ENCODE measurements at regions not wholly inside any gene's neighbourhood (a gene's known extent, or its start where the extent isn't known, plus 50 kb on each side); places are given as distances from the start of the nearest gene placed in this dataset.

- TF ChIP-seq CTCF (IDR thresholded peaks at IDR 0.05; ENCODE audit: insufficient read depth, low read depth, low read length), result no peak
- H3K4me3 ChIP-seq (ENCODE audit: low read depth, low read length), result no peak overlapping the region
- no peak for DNase-seq (ENCODE audit: low read depth)
Measured at GRCh38 chr1:55854911-55855310, 639.7 kb upstream of the USP24 start.

GRCh38 chr1:55848906-55849305 is 633.7 kb upstream of the USP24 start:
- H3K4me3 ChIP-seq (ENCODE audit: low read depth, low read length), result no peak overlapping the region
- peak; percentile 56 for DNase-seq (ENCODE audit: low read depth)
- peak; percentile 60 for TF ChIP-seq CTCF (IDR thresholded peaks at IDR 0.05; ENCODE audit: insufficient read depth, low read depth, low read length)

GRCh38 chr1:55846051-55846450 is 630.9 kb upstream of the USP24 start:
- no peak overlapping the region for H3K4me3 ChIP-seq (ENCODE audit: low read depth, low read length)
- DNase-seq (ENCODE audit: low read depth), result no peak
- no peak for TF ChIP-seq CTCF (IDR thresholded peaks at IDR 0.05; ENCODE audit: insufficient read depth, low read depth, low read length)

GRCh38 chr1:55844322-55844721 is 629.2 kb upstream of the USP24 start:
- H3K4me3 ChIP-seq (ENCODE audit: low read depth, low read length), result no peak overlapping the region
- no peak for DNase-seq (ENCODE audit: low read depth)
- TF ChIP-seq CTCF (IDR thresholded peaks at IDR 0.05; ENCODE audit: insufficient read depth, low read depth, low read length), result no peak

GRCh38 chr1:55839626-55840025 is 624.5 kb upstream of the USP24 start:
- no peak for TF ChIP-seq CTCF (IDR thresholded peaks at IDR 0.05; ENCODE audit: insufficient read depth, low read depth, low read length)
- H3K4me3 ChIP-seq (ENCODE audit: low read depth, low read length), result no peak overlapping the region
- no peak for DNase-seq (ENCODE audit: low read depth)

GRCh38 chr1:55839221-55839620 is 624.1 kb upstream of the USP24 start:
- H3K4me3 ChIP-seq (ENCODE audit: low read depth, low read length), result no peak overlapping the region
- no peak for TF ChIP-seq CTCF (IDR thresholded peaks at IDR 0.05; ENCODE audit: insufficient read depth, low read depth, low read length)
- no peak for DNase-seq (ENCODE audit: low read depth)

GRCh38 chr1:55836086-55836485 is 620.9 kb upstream of the USP24 start:
- TF ChIP-seq CTCF (IDR thresholded peaks at IDR 0.05; ENCODE audit: insufficient read depth, low read depth, low read length), result no peak
- DNase-seq (ENCODE audit: low read depth), result no peak
- no peak overlapping the region for H3K4me3 ChIP-seq (ENCODE audit: low read depth, low read length)
